ENCODE measurements at regions not wholly inside any gene's neighbourhood (a gene's known extent, or its start where the extent isn't known, plus 50 kb on each side); places are given as distances from the start of the nearest gene placed in this dataset.

- Histone ChIP-seq H3K4me3 (ENCODE audit: low read length) (no peak overlapping the region), H3K36me3 (ENCODE audit: control insufficient read depth, insufficient read depth, low read length) (no peaks in the 10 kb centered on the region), H3K27me3 (ENCODE audit: control insufficient read depth, insufficient read depth, low read length) (no peaks in the 10 kb centered on the region), H3K9me3 (ENCODE audit: control insufficient read depth, insufficient read depth, low read length) (no peaks in the 10 kb centered on the region), H3K4me1 (ENCODE audit: control insufficient read depth, insufficient read depth, low read length) (no peaks in the 10 kb centered on the region), H3K27ac (ENCODE audit: low read length) (no peak overlapping the region)
- no peaks in the 10 kb centered on the region for H3K36me3 Mint-ChIP-seq
- no peak for ATAC-seq
- intact Hi-C loops (cut with micrococcal nuclease): no loop called here
- WGBS (ENCODE audit: insufficient coverage): 78% methylated on average over 2 of the region's 2 CpGs
- H3K9me3 Mint-ChIP-seq: peaks cover 0 to 6% of the 10 kb centered on the region in 2 donors
- DNase-seq: no peak
- H3K27ac Mint-ChIP-seq: no peak overlapping the region
- H3K27me3 Mint-ChIP-seq (ENCODE audit: low read depth in 2 of 2): no peaks in the 10 kb centered on the region
- no peak for TF ChIP-seq CTCF (IDR thresholded peaks at IDR 0.05)
- H3K4me1 Mint-ChIP-seq: no peaks in the 10 kb centered on the region
- H3K4me3 Mint-ChIP-seq: no peak overlapping the region
Measured at GRCh38 chr13:74819549-74819948, 662.4 kb downstream of the TBC1D4 start.

GRCh38 chr13:74816737-74817136 lies 665.2 kb downstream of the TBC1D4 start:
- no peaks in the 10 kb centered on the region for H3K4me1 ChIP-seq (ENCODE audit: control insufficient read depth, insufficient read depth, low read length)
- Mint-ChIP-seq H3K9me3 (peaks cover 1 to 8% of the 10 kb centered on the region in 2 donors), H3K36me3 (peaks cover 9% of the 10 kb centered on the region), H3K4me3 (no peak overlapping the region), H3K4me1 (no peaks in the 10 kb centered on the region), H3K27me3 (ENCODE audit: low read depth in 2 of 2) (no peaks in the 10 kb centered on the region), H3K27ac (no peak overlapping the region)
- H3K36me3 ChIP-seq (ENCODE audit: control insufficient read depth, insufficient read depth, low read length): no peaks in the 10 kb centered on the region
- no peaks in the 10 kb centered on the region for H3K27me3 ChIP-seq (ENCODE audit: control insufficient read depth, insufficient read depth, low read length)
- 83% methylated on average over 1 of the region's 1 CpG for WGBS (ENCODE audit: insufficient coverage)
- H3K9me3 ChIP-seq (ENCODE audit: control insufficient read depth, insufficient read depth, low read length): no peaks in the 10 kb centered on the region
- DNase-seq: no peak
- no peak overlapping the region for H3K27ac ChIP-seq (ENCODE audit: low read length)
- no peak overlapping the region for H3K4me3 ChIP-seq (ENCODE audit: low read length)
- no peak for TF ChIP-seq CTCF (IDR thresholded peaks at IDR 0.05)
- no peak for ATAC-seq
- intact Hi-C loops (cut with micrococcal nuclease): no loop called here

- 67% methylated on average over 2 of the region's 2 CpGs for WGBS (ENCODE audit: insufficient coverage)
- H3K9me3 Mint-ChIP-seq: peaks cover 0 to 2% of the 10 kb centered on the region in 2 donors
- DNase-seq: no peak
- no peaks in the 10 kb centered on the region for H3K9me3 ChIP-seq (ENCODE audit: control insufficient read depth, insufficient read depth, low read length)
- H3K27me3 ChIP-seq (ENCODE audit: control insufficient read depth, insufficient read depth, low read length): no peaks in the 10 kb centered on the region
- no peak for TF ChIP-seq CTCF (IDR thresholded peaks at IDR 0.05)
- H3K36me3 Mint-ChIP-seq: peaks cover 8% of the 10 kb centered on the region
- no peak overlapping the region for H3K27ac ChIP-seq (ENCODE audit: low read length)
- no peak overlapping the region for H3K27ac Mint-ChIP-seq
- ATAC-seq: no peak
- no peaks in the 10 kb centered on the region for H3K36me3 ChIP-seq (ENCODE audit: control insufficient read depth, insufficient read depth, low read length)
- H3K4me3 Mint-ChIP-seq: no peak overlapping the region
- no peaks in the 10 kb centered on the region for H3K4me1 Mint-ChIP-seq
- H3K4me1 ChIP-seq (ENCODE audit: control insufficient read depth, insufficient read depth, low read length): no peaks in the 10 kb centered on the region
- intact Hi-C loops (cut with micrococcal nuclease): no loop called here
- H3K27me3 Mint-ChIP-seq (ENCODE audit: low read depth in 2 of 2): peaks cover 6 to 12% of the 10 kb centered on the region in 2 donors
- no peak overlapping the region for H3K4me3 ChIP-seq (ENCODE audit: low read length)
Measured at GRCh38 chr13:74796157-74796556, 662.0 kb upstream of the KLF12 start.

- H3K27me3 ChIP-seq (ENCODE audit: control insufficient read depth, insufficient read depth, low read length): no peaks in the 10 kb centered on the region
- peaks cover 6 to 12% of the 10 kb centered on the region in 2 donors for H3K27me3 Mint-ChIP-seq (ENCODE audit: low read depth in 2 of 2)
- H3K9me3 ChIP-seq (ENCODE audit: control insufficient read depth, insufficient read depth, low read length): no peaks in the 10 kb centered on the region
- no peak overlapping the region for H3K27ac ChIP-seq (ENCODE audit: low read length)
- intact Hi-C loops (cut with micrococcal nuclease): no loop called here
- H3K4me1 Mint-ChIP-seq: no peaks in the 10 kb centered on the region
- no peak overlapping the region for H3K4me3 Mint-ChIP-seq
- no peaks in the 10 kb centered on the region for H3K4me1 ChIP-seq (ENCODE audit: control insufficient read depth, insufficient read depth, low read length)
- H3K9me3 Mint-ChIP-seq: peaks cover 0 to 2% of the 10 kb centered on the region in 2 donors
- DNase-seq (no peak), ATAC-seq (no peak)
- H3K36me3 Mint-ChIP-seq: peaks cover 8% of the 10 kb centered on the region
- no peak for TF ChIP-seq CTCF (IDR thresholded peaks at IDR 0.05)
- no peak overlapping the region for H3K27ac Mint-ChIP-seq
- no peaks in the 10 kb centered on the region for H3K36me3 ChIP-seq (ENCODE audit: control insufficient read depth, insufficient read depth, low read length)
- H3K4me3 ChIP-seq (ENCODE audit: low read length): no peak overlapping the region
Measured at GRCh38 chr13:74795526-74795925, 661.3 kb upstream of the KLF12 start.
